ENCODE measurements at regions not wholly inside any gene's neighbourhood (a gene's known extent, or its start where the extent isn't known, plus 50 kb on each side); places are given as distances from the start of the nearest gene placed in this dataset.

DNA sequence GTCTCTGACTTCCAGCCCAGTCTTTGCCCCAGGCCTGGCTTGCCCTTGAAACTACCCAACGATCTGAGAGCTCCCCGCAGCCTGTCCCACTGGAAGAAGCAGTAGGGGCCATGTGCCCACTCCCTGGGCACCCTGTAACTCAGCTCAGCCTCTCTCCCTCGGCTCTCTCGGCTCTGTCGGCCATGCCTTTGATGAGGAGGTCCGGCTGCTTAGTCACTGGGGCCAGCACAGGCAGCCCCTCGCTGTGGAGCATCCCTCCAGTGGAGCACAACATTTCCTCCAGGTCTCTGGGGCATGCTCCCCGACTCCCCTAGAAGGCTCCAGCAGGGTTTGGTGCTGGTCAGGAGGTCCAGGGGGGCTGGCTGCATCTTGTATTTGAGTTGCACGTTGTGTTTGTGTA is 83.3 kb upstream of the DISP3 start:
- in situ Hi-C loops (cut with MboI; ENCODE audit: low sequenced_read_pairs in 4 of 4) = no loop called here

GRCh38 chr1:11397151-11397901 is 81.6 kb upstream of the DISP3 start:
- H3K36me3 ChIP-seq = no peaks in the 10 kb centered on the region
- no peaks in the 10 kb centered on the region for H3K9me3 ChIP-seq
- peaks cover 20 to 36% (median 36%) of the 10 kb centered on the region in 3 donors for H3K27me3 ChIP-seq
- DNase-seq = no peak
- no peak for ATAC-seq
- TF ChIP-seq CTCF (IDR thresholded peaks at IDR 0.05 in 4 of 5, conservative IDR thresholded peaks at IDR 0.05 in 1 of 5) (no peak), POLR2A (IDR thresholded peaks at IDR 0.05) (no peak)
- in situ Hi-C loops (cut with MboI; ENCODE audit: low sequenced_read_pairs in 4 of 4) = no loop called here
- H3K4me1 ChIP-seq = no peaks in the 10 kb centered on the region
- no peak overlapping the region for H3K27ac ChIP-seq
- H3K4me3 ChIP-seq = no peak overlapping the region
- intact Hi-C loops (cut with DNase I; ENCODE audit: low total_unique reads) = no loop called here

More for the DNA sequence above, 83.3 kb upstream of the DISP3 start:
- no peak for ATAC-seq
- intact Hi-C loops (cut with DNase I; ENCODE audit: low total_unique reads) = no loop called here
- Histone ChIP-seq H3K4me1 (no peaks in the 10 kb centered on the region), H3K27me3 (peaks cover 20 to 44% (median 36%) of the 10 kb centered on the region in 3 donors), H3K36me3 (no peaks in the 10 kb centered on the region), H3K27ac (no peak overlapping the region), H3K4me3 (no peak overlapping the region), H3K9me3 (no peaks in the 10 kb centered on the region)
- TF ChIP-seq CTCF (IDR thresholded peaks at IDR 0.05 in 4 of 5, conservative IDR thresholded peaks at IDR 0.05 in 1 of 5) (no peak), POLR2A (IDR thresholded peaks at IDR 0.05) (no peak)
- DNase-seq = no peak

DNA sequence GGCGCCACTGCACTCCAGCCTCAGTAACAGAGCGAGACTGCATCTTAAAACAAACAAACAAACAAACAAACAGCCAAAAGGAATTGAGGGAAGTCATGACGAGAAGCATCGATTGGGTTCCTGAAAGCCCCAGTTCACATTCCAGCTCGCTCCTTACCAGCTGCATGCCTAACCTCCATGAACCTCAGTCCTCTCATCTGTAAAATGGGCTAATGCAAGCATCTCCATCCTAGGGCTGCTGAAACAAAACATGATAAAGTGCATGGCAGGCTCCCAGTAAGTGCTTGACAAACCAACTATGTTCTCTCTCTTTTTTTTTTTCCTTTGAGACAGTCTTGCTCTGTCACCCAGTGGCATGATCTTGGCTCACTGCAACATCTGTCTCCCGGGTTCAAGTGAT is 79.7 kb upstream of the DISP3 start:
- H3K4me1 ChIP-seq = no peaks in the 10 kb centered on the region
- DNase-seq (no peak), ATAC-seq (no peak)
- no peak overlapping the region for H3K4me3 ChIP-seq
- no peak overlapping the region for H3K27ac ChIP-seq
- TF ChIP-seq POLR2A (IDR thresholded peaks at IDR 0.05) = no peak
- in situ Hi-C loops (cut with MboI; ENCODE audit: low sequenced_read_pairs in 4 of 4) (no loop called here), intact Hi-C loops (cut with DNase I; ENCODE audit: low total_unique reads) (no loop called here)
- H3K27me3 ChIP-seq = peaks cover 20 to 32% (median 30%) of the 10 kb centered on the region in 3 donors
- no peaks in the 10 kb centered on the region for H3K36me3 ChIP-seq
- no peaks in the 10 kb centered on the region for H3K9me3 ChIP-seq

- Histone ChIP-seq H3K27me3 (peaks cover 17 to 32% (median 24%) of the 10 kb centered on the region in 3 donors), H3K4me1 (no peaks in the 10 kb centered on the region), H3K36me3 (no peaks in the 10 kb centered on the region), H3K27ac (no peak overlapping the region), H3K9me3 (no peaks in the 10 kb centered on the region), H3K4me3 (no peak overlapping the region)
- ATAC-seq (no peak), DNase-seq (no peak)
- in situ Hi-C loops (cut with MboI; ENCODE audit: low sequenced_read_pairs in 4 of 4) (no loop called here), intact Hi-C loops (cut with DNase I; ENCODE audit: low total_unique reads) (no loop called here)
- TF ChIP-seq CTCF (IDR thresholded peaks at IDR 0.05 in 4 of 5, conservative IDR thresholded peaks at IDR 0.05 in 1 of 5) (no peak), POLR2A (IDR thresholded peaks at IDR 0.05) (no peak)
These were observed 78.8 kb upstream of the DISP3 start for GRCh38 chr1:11400155-11400554.

- H3K9me3 ChIP-seq = no peaks in the 10 kb centered on the region
- no peak overlapping the region for H3K4me3 ChIP-seq
- peaks cover 12 to 29% (median 20%) of the 10 kb centered on the region in 3 donors for H3K27me3 ChIP-seq
- intact Hi-C loops (cut with DNase I; ENCODE audit: low total_unique reads) (no loop called here), in situ Hi-C loops (cut with MboI; ENCODE audit: low sequenced_read_pairs in 4 of 4) (no loop called here)
- no peak for DNase-seq
- no peaks in the 10 kb centered on the region for H3K4me1 ChIP-seq
- TF ChIP-seq POLR2A (IDR thresholded peaks at IDR 0.05) (no peak), CTCF (IDR thresholded peaks at IDR 0.05 in 4 of 5, conservative IDR thresholded peaks at IDR 0.05 in 1 of 5) (no peak)
- no peaks in the 10 kb centered on the region for H3K36me3 ChIP-seq
- ATAC-seq = no peak
- H3K27ac ChIP-seq = no peak overlapping the region
These were observed 78.4 kb upstream of the DISP3 start for GRCh38 chr1:11400567-11400966.
